HG03442 (cell line): ENCODE measurements at regions not wholly inside any gene's neighbourhood (a gene's known extent, or its start where the extent isn't known, plus 50 kb on each side); places are given as distances from the start of the nearest gene placed in this dataset.
"Not testable (repeated sequence)": the region's sequence is repeated elsewhere in the genome, so short reads cannot be mapped to it uniquely, and the experiment has no call there.

Experiments
- ATAC-seq: cut with Tn5 transposase; IDR thresholded peaks from one replicate; pipeline ENCODE4 v1.9.1; 2021; ENCODE audit warnings: mild to moderate bottlenecking, moderate library complexity; ENCODE audit not compliant: unreplicated experiment

GRCh38 chr12:59365133-59365532 lies 230.7 kb upstream of the SLC16A7 start:
- ATAC-seq: no peak

- no peak for ATAC-seq
These were observed 238.0 kb upstream of the SLC16A7 start for GRCh38 chr12:59357811-59358210.

- not testable (repeated sequence) for ATAC-seq
These were observed 249.6 kb upstream of the SLC16A7 start for GRCh38 chr12:59346248-59346647.

GRCh38 chr12:59345406-59345805 lies 250.4 kb upstream of the SLC16A7 start:
- no peak for ATAC-seq

GRCh38 chr12:59344224-59344623 lies 251.6 kb upstream of the SLC16A7 start:
- ATAC-seq: no peak

- ATAC-seq: no peak
These were observed 266.4 kb upstream of the SLC16A7 start for GRCh38 chr12:59329462-59329861.

- ATAC-seq: not testable (repeated sequence)
These were observed 267.3 kb upstream of the SLC16A7 start for GRCh38 chr12:59328395-59329075.

- not testable (repeated sequence) for ATAC-seq
These were observed 269.4 kb upstream of the SLC16A7 start for GRCh38 chr12:59326457-59326856.

- no peak for ATAC-seq
These were observed 273.4 kb upstream of the SLC16A7 start for GRCh38 chr12:59322473-59322872.

GRCh38 chr12:59321278-59321677 lies 274.6 kb upstream of the SLC16A7 start:
- ATAC-seq: no peak

GRCh38 chr12:59320112-59320511 lies 275.7 kb upstream of the SLC16A7 start:
- ATAC-seq: no peak

- no peak for ATAC-seq
These were observed 276.9 kb upstream of the SLC16A7 start for GRCh38 chr12:59318940-59319339.

GRCh38 chr12:59317598-59317997 lies 278.2 kb upstream of the SLC16A7 start:
- ATAC-seq: no peak

- ATAC-seq: no peak
These were observed 278.9 kb upstream of the SLC16A7 start for GRCh38 chr12:59316938-59317337.

- not testable (repeated sequence) for ATAC-seq
These were observed 279.5 kb upstream of the SLC16A7 start for GRCh38 chr12:59316354-59316753.

GRCh38 chr12:59314209-59314608 lies 281.6 kb upstream of the SLC16A7 start:
- ATAC-seq: no peak

GRCh38 chr12:59304077-59304721 lies 291.6 kb upstream of the SLC16A7 start:
- ATAC-seq: no peak

GRCh38 chr12:59298296-59298695 lies 297.5 kb upstream of the SLC16A7 start:
- no peak for ATAC-seq

- no peak for ATAC-seq
These were observed 301.6 kb upstream of the SLC16A7 start for GRCh38 chr12:59294221-59294620.

GRCh38 chr12:59282999-59283398 lies 312.8 kb upstream of the SLC16A7 start:
- no peak for ATAC-seq

GRCh38 chr12:59273561-59273960 lies 322.3 kb upstream of the SLC16A7 start:
- not testable (repeated sequence) for ATAC-seq

- no peak for ATAC-seq
These were observed 327.5 kb upstream of the SLC16A7 start for GRCh38 chr12:59268295-59268809.
